ENCODE measurements at regions not wholly inside any gene's neighbourhood (a gene's known extent, or its start where the extent isn't known, plus 50 kb on each side); places are given as distances from the start of the nearest gene placed in this dataset.
"Not testable (repeated sequence)": the region's sequence is repeated elsewhere in the genome, so short reads cannot be mapped to it uniquely, and the experiment has no call there.

- no peak for DNase-seq
Measured at GRCh38 chr7:26954951-26955350, 90.6 kb upstream of the SKAP2 start.

GRCh38 chr7:26951407-26951950 lies 87.1 kb upstream of the SKAP2 start:
- no peak for DNase-seq

- no peak for DNase-seq
Measured at GRCh38 chr7:26950889-26951288, 86.5 kb upstream of the SKAP2 start.

- no peak for DNase-seq
Measured at GRCh38 chr7:26949319-26949718, 84.9 kb upstream of the SKAP2 start.

GRCh38 chr7:26948617-26949118 lies 84.3 kb upstream of the SKAP2 start:
- no peak for DNase-seq

- DNase-seq, result no peak
Measured at GRCh38 chr7:26944501-26945358, 80.3 kb upstream of the SKAP2 start.

GRCh38 chr7:26937939-26938623 lies 73.7 kb upstream of the SKAP2 start:
- no peak for DNase-seq

GRCh38 chr7:26937306-26937705 lies 72.9 kb upstream of the SKAP2 start:
- DNase-seq, result no peak

GRCh38 chr7:26932616-26933015 lies 68.2 kb upstream of the SKAP2 start:
- DNase-seq, result not testable (repeated sequence)

GRCh38 chr7:26930845-26931244 lies 66.5 kb upstream of the SKAP2 start:
- no peak for DNase-seq

- DNase-seq, result no peak
Measured at GRCh38 chr7:26930201-26930600, 65.8 kb upstream of the SKAP2 start.

- no peak for DNase-seq
Measured at GRCh38 chr7:26928703-26929347, 64.4 kb upstream of the SKAP2 start.

GRCh38 chr7:26925768-26926167 lies 61.4 kb upstream of the SKAP2 start:
- no peak for DNase-seq

- no peak for DNase-seq
Measured at GRCh38 chr7:26924149-26924767, 59.9 kb upstream of the SKAP2 start.

GRCh38 chr7:26919906-26920493 lies 55.6 kb upstream of the SKAP2 start:
- DNase-seq, result no peak

GRCh38 chr7:26918241-26918640 lies 53.9 kb upstream of the SKAP2 start:
- DNase-seq, result no peak

GRCh38 chr7:26916779-26917320 lies 52.5 kb upstream of the SKAP2 start:
- no peak for DNase-seq

GRCh38 chr7:26916336-26916735 lies 51.9 kb upstream of the SKAP2 start:
- no peak for DNase-seq
